GM11168 (cell line): ENCODE measurements at regions not wholly inside any gene's neighbourhood (a gene's known extent, or its start where the extent isn't known, plus 50 kb on each side); places are given as distances from the start of the nearest gene placed in this dataset.

Experiments used
- in situ Hi-C: fragments of 300-500 bp; cut with MboI; formaldehyde crosslinking; loops from one replicate; pipeline ENCODE4 v1.12.0; 2022; ENCODE audit warnings: low sequenced_read_pairs; ENCODE audit not compliant: unreplicated experiment

DNA sequence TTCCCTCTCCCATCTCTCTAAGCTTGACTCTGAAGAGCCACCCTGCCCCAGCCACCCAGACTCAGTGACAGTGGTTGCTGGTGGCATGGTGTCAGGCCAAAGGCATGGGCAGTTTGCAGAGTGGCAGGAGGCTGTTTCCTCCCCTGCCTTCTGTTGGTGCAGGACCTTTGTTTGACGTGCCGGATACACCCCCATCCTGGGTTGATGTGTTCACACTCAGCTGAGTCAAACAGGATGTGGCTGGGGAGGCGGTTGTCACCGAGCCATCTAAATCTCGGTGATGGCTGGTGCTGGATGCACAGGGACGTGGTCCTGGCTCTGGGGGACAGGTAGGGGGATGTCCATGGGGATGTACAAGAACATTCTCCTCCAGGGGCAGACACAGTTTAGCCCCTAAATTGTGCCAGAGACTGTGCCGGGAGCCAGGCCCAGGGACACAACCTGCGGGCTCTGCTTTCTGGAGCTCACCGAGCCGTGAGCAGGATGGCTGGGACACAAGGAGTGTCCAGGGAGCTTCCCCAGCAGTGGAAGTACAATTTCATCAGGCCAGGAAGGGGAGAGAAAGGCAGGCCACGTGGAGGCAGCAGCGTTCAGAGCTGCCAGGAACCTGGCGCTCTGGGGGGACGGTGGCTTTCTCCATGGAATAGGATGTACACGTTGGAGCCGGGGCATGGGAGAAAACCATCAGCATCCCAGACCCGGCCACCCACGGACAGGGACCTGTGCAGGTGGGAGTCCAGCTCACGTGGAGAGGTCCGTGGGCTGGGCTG lies 264.2 kb downstream of the SEC14L1 start:
- in situ Hi-C loops: no loop called here

DNA sequence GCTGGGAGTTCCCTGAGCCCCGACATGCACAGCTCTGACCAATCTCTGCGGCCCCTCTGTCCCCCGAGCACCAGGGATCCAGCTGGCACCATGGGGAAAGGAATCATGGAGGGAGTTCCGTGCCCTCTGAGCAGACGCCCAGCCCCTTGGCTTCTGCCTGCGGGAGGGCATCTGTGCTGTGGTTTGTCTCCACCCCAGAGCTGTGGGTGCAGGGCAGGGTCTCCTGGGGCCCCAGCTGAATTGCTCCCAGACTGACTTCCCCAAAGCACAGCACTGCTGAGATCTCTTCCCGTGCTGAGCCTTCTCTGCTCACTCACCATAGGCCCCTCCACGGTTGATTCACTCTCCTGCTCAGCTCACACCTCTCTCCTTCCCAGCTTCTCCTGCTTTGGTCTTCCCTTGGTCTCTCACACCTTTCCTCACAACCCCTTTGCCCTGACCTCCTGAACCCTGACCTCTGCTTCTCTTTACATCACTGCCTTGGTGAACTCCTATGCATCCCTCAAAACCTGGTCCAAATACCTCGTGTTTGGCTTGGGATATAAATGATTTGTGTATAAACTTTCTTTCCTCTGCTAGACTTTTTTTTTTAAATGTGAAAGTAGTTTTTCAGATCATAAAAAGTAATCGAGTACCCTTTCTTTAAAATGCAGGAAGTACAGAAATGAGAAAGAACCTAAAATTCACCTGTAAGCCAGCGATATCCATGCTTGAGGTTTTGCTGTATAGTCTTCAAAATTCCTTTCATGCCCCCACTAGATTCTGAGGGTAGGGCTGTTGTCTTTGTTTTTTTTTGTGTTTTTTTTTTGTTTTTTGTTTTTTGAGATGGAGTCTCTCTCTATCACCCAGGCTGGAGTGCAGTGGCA lies 265.3 kb downstream of the SEC14L1 start:
- in situ Hi-C loops: no loop called here

DNA sequence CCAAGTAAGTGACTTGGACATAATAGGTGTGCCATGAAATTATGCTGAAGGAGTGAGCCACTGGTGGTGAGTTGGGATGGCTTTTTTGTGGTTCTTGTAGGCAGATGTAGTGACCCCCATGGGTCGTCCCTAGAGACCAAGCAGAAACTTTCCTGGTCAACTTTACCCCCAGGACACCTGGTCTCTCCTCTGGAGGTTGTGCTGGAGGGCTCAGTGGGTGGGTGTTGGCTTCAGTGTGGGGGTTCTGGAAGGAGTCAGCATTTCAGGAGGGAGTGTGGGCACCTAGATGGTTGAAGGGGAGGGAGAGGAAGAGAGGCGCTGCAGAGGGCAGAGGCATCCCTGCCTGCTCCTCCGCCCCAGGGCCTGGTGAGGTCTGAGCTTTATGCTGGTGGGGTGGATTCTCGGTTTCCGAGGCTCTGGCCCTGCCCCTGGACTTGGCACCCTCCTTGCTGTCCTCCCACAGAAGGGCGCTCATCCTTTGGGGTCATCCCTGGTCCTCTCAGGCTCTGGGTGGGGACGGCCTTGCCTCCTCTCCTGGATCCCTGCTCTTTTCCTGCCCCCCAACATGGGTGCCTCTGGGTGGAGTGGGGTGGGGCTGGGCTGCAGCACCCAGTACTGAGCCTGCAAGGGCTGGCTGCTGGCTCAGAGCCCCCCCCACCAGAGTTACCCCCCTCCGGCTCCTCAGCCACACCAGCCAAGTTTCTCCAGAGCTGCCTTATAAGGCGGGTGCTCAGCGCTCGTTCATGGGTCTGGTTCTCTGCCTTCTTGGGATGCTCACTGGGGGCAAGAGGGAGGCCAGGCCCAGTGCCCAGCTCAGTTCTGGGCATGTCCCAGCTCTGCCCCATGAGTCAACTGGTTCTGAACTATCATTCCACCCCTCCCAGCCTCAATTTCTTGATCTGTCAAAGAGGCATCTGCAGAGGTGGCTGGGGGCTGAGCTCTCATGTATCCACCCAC lies 266.8 kb downstream of the SEC14L1 start:
- in situ Hi-C loops: no loop called here

DNA sequence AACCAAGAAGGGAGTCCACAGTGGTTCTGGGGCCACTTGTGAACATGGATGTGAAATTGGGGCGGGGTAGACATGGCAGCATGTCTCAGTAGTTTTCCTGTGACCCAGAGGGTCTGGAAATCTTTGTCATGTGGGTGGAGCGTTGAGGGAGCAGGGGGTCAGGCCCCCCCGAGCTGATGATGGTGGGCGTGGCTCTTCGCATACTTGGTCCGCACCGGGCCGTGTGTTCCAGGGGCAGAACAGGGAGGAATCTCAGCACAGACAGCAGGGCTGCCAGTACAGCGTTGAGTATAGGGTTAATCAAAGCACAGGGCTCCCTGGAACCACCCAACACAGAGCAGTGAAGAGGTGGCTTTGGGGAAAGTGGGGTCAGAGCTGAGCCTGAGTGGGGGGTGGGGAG lies 267.5 kb downstream of the SEC14L1 start:
- in situ Hi-C loops: no loop called here

DNA sequence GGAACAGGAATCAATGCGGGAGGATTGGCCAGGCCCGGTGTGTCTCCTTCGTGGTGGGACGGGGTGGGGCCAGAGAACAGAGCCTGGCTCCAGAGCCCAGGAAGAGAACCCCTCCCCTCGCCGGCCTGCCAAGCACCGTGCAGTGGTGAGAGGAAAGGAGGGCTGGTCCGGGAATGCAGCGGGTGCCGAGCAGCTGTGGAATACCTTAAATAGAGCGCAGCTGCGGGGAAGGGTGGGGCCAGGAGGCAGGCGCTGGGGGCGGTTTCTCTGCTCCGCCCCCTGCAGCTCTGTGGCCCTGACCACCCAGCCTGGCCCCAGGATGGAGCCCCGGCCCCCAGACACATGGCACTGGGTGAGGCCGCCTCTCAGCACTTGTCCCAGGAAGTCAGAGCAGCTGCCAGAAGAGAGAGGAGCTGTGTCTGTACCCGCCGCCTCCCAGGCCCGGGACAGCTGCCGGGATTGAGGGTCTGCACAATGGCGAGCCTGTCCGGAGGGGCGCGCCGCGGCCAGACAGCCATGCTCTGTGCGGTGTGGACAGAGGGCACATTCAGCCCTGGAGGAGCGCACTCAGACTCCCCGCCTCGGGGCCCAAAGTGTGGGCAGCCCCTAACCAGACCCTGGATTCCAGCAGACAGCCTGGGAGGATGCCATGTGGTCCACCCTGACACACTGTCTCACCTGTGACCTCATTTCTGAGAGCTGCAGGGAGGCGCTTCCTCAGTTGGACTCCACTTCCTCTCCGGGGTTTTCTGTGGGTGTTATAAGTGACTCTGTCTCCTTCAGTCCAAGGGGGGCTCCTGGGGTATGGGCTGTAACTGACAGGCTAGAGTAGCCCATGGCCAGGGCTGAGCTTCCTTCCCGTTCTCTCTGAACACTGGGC lies 268.8 kb downstream of the SEC14L1 start:
- in situ Hi-C loops: no loop called here

DNA sequence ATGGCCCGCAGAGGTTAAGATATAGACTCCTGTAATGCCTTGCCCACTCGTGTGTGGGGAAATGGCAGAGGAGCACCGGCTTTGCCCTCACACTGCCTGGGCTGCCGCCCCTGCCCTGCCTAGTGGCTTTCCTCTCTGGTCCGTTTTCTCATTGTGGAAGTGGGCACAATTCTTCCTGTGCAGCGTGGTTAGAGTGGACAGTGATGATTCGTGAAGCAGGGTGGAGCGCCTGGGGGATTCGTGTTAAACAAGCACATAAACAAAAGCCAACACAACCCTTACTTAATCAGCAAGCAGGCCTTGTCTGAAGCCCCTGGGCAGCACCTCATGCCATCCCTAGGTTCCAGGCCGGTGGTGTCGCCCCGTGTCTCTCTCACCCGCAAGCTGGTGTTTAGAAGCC lies 269.7 kb downstream of the SEC14L1 start:
- in situ Hi-C loops: no loop called here

DNA sequence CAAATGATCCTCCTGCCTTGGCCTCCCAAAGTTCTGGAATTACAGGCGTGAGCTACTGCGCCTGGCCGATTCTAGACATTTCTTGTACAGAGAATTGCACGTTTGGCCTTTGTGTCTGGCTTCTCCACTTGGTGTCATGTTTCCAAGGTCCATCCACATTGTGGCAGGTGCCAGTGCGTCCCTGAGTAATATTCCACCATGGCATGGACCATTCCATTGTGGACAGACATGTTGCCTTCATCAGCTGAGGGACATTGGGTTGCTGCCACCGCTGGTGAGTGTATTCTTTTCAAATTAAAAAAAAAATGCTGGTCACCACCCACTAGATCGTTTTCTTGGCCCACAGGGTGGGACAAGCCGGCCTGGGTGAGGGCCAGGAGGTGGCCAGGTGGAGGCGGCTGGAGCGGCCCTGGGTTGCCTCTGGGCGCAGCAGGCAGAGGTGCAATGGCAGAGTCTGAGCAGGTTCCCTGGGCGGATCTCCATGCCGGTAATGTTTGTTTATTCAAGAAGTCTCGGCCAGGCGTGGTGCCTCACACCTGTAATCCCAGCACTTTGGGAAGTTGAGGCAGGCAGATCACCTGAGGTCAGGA lies 274.1 kb downstream of the SEC14L1 start:
- in situ Hi-C loops: no loop called here

DNA sequence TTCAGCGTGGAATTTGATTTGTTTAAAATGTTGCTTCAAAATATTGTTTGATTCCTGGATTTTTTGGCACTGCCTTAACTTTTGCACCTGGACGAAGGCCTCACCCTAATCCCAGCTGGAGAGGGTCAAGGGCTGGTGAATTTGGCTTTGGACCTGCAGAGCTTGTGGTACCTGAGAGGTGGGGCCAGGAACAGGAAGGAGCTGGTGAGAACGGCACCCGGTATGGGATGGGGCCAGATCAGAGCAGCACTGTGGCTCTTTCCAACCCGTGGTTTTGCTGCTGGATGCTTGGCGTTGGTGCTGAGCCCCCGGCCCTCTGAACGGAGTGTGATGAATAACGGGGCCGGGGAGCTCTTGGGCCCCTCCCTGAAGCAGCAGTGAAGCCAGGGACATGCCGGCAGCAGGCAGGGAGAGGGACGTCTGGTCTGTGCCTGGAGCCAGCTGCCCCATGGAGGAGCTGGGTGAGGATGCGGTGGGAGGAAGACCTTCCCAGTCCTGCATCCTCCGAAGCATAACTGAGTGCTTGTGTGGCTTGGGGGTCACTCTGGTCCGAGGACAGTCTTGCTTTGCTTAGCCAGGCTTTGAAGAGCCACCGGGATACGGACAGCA lies 275.4 kb downstream of the SEC14L1 start:
- in situ Hi-C loops: no loop called here

DNA sequence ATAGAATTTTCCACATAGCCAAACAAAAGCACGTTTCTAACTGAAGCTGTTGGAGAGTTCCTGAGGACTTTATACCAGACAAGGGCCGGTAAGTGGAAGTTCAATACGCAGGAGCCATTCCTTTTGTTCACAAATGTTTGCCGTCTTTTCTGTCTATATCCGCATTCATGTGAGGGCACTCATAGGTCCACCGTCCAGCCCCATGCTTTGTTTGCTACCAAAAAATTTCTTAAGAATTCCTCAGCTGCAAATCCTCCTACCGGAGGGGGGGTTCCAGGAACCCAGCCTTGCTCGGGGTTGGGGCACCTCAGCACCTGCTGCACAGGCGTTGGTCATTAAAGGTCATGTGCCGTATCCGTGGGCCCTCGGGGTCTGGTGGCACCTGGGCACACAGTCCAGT lies 276.8 kb downstream of the SEC14L1 start:
- in situ Hi-C loops: no loop called here

DNA sequence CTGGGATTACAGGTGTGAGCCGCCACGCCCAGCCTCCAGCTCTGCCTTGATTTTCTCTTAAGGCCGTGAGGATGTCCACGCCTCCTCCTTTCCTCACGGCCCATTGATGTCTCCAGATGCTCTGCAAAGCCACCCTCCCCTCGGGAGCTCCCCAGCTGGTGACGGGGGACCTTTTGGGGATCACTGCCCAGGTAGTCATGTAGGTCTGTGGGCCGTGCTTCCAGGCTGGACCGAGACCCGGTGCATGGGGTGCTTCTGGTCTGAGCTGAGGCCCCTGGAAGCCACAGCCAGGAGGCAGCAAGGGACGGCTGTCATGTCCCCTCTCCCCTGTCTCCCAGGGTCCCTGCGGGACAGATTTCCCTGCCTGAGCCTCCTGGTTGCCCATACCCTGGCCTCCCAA lies 277.8 kb downstream of the SEC14L1 start:
- in situ Hi-C loops: no loop called here

DNA sequence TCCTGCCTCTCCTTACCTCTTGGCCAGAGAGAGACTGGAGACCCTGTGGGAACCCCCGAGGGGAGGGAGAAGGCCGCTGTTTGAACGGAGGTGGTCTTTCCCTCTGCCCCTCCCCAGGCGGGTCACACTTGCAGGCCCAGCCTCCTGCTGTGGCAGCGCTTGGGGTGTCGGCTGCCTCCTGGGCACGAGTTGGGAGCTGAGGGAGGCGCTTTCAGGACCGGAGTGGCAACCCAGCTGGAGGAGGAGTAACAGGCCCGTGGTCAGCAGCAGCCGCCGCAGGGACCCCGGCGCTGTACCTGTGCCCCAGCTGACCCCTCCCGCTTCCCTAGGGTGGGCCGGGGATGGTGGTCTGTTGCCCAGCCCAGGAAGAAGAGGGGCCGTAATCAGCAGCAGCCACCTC lies 278.3 kb downstream of the SEC14L1 start:
- in situ Hi-C loops: no loop called here

DNA sequence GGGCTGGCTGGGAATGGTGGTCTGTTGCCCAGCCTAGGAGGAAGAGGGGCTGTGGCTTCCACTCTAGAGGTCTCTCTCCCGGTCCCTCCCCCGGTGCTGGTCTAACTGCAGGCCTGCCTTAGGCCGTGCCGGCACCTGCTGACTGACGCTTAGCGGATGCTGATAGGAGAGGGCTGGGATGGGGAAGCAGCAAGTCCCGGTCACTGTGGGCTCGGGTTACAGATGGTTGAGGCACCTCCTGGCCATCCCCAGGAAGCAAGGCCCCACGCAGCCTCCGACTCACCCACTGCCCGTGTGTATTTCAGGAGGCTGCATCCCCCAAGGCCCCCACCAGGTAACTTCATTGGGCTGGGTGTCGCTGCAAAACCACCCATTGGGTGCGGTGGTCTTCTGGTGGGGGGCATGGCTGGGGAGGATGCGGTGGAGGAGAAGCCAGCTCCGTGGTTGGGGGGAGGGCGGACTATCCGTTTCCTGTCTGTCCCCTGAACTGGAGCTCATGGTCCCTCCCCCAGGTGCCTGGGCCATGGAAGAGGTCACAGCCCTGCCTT lies 278.9 kb downstream of the SEC14L1 start:
- in situ Hi-C loops: no loop called here

DNA sequence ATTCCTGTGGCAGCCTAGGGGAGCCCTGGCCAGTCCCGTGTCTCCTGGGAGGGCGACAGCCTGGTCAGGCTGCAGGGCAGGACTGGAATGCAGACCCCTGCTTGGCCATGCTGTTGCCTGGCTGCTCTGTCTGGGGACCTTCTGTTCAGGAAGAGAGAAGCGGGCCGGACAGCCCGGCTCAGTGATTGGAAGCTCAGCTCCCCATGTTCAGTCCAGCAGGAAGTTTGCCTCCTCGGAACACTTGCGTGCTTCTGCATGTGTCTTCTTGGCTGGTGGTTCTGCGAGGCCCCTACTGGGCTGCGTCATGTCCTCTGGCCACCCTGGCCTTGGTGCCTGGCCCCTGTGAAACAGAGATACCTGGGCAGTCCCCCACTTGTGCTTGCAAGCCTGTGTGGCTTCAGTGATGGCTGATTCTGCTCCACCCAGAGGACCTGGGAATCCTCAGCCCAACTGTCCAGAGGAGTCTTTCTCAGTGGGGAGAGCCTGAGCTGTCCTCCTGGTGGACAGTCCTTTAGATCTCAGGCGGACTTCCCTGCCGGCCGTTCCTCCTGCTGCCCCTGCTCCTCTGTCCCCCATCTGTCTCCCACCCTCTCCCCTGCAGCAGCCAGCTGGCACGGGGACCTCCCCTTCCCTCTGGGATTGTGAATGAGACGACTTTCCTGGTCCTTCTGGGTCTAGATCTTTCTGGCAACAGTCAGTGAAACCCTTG lies 279.5 kb downstream of the SEC14L1 start:
- in situ Hi-C loops: no loop called here

DNA sequence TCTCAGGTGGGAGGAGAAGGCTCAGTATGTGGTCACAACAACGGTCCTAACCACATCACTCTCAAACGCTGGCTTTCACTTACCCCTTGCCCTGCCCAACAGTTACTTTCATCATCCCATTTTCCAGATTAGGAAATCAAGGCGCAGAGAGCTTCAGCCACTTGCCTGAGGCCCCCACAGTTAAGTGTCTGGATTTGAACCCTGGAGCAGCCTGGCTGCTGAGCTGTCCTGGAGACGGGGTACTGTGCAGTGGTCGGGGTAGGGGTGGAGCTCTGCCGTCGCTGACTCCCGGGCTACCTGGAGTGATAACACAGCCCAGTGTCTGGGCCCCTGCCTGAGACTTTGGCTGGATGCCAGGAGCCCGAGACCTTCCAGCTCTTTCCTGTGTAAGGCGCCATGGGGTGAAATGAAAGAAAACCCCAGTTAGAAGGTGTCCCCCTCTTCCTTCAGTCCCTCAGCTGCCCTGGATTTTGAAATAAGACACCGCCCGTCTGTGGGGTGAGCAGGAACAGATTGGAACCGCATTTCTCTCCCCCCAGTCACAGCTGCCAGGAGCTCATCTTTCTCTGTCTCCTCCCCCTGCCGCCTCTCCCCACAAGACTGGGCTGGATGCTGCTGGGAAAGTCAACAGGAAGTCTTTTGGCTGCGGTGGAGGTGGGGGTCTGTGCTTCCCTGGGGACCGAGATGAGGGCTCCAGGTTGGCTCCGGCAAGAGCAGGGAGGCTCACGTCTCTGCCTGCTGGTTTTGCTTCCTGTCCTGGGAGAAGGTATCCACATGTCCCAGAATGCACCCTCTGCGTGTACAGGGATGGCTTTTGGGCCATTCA lies 280.2 kb downstream of the SEC14L1 start:
- in situ Hi-C loops: no loop called here

DNA sequence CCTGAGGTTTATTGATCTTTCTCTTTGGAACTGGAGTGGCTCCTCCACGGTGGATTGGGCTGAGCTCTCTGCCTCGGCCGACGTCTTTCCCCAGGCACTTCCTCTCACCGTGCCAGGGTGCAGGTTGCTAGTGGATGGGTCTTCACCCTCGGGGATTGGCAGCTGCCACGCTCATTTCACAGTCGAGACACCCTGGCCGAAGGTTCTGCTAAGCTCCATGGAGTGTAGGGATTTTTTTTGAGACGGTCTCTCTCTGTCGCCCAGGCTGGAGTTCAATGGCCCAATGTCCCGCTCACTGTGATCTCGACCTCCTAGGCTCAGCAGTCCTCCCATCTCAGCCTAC lies 280.8 kb downstream of the SEC14L1 start:
- in situ Hi-C loops: no loop called here

DNA sequence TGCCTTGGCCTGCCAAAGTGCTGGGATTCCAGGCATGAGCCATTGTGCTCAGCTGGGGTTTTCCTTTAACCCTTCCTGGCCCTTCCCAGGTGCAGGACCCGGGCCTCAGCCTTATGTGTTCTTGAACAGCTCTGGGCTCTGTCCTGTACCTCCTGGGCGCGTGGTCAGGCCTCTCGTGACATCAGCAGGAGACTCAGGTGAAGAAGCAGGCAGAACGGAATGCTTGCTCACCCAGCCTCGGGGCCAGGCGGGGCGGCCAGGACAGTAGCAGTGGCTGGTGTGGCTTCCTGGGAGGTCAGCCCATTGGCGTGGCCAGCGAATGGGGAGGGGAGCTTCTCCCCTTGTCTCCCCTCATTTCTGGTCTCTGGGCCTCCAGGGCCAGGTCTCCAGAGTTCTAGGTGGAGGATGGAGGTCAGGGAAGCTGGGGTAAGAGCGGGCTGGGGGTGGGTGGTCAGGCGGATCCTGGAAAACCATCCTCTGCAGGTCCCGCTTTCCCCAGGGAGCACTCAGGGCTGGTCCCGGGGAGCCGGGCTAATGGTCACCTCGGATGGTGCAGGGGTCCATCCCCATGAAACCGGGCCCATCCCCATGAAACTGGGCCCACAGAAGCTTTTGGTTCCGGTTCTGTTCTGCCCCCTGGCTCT lies 281.5 kb downstream of the SEC14L1 start:
- in situ Hi-C loops: no loop called here

DNA sequence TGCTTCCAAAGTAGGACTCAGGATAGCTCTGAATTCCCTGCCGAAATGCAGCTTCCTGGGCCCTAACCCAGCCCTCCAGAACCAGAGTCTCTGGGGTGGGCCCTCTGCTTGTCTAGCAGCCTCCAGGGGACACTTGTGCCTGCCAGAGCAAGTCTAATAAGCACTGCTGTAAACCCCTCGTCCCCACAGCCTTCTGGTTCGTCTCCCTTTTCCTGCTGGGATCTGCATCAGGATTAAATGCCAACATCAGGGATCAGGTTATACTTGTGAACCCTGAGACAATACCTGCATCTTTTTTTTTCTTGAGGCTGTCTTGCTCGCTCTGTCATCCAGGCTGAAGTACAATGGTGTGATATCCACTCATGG lies 282.0 kb downstream of the SEC14L1 start:
- in situ Hi-C loops: no loop called here
